ENCODE measurements at regions not wholly inside any gene's neighbourhood (a gene's known extent, or its start where the extent isn't known, plus 50 kb on each side); places are given as distances from the start of the nearest gene placed in this dataset.

DNA sequence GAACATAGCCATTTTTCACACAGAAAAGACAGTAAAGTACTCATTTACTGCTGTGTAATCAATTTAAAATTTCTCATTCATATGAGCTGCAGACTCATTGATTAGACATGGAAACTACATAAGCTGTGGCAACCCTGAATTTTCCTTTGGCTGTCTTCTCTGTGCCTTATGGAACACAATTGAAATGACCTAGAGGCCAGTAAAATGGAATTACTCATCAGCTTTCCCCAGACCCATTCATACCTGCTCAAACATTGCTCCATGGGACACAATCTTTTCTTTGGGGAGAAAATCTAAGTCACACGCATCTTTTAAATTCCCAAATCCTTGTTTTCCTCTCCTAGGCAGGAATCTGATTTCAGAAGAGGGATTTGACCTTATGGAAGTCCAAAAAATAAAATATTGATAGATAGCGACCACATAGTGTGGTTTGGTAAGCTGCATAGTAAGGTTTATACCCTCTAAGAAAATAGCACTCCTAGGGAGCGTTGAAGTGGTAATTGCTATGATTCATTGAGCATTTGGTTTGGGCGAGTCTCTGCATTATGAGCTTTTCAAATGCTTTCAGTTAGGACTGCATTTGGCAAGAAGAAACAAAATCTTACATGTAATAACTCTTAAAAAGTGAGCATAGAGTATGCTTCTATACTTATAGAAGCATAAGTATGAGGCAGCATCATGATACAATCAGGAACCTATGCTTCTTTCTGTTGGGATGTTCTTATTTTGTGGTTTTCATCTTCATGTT is 243.4 kb upstream of the GADL1 start:
- TF ChIP-seq, protein P1, sequence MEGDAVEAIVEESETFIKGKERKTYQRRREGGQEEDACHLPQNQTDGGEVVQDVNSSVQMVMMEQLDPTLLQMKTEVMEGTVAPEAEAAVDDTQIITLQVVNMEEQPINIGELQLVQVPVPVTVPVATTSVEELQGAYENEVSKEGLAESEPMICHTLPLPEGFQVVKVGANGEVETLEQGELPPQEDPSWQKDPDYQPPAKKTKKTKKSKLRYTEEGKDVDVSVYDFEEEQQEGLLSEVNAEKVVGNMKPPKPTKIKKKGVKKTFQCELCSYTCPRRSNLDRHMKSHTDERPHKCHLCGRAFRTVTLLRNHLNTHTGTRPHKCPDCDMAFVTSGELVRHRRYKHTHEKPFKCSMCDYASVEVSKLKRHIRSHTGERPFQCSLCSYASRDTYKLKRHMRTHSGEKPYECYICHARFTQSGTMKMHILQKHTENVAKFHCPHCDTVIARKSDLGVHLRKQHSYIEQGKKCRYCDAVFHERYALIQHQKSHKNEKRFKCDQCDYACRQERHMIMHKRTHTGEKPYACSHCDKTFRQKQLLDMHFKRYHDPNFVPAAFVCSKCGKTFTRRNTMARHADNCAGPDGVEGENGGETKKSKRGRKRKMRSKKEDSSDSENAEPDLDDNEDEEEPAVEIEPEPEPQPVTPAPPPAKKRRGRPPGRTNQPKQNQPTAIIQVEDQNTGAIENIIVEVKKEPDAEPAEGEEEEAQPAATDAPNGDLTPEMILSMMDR (IDR thresholded peaks at IDR 0.05; ENCODE audit: insufficient read depth, low read depth, low read length): no peak
- no peak for DNase-seq (ENCODE audit: low read depth)
- H3K4me3 ChIP-seq (ENCODE audit: low read depth, low read length): no peak overlapping the region

GRCh38 chr3:31140470-31140869 is 246.0 kb upstream of the GADL1 start:
- DNase-seq (ENCODE audit: low read depth): no peak
- TF ChIP-seq, protein P1 (IDR thresholded peaks at IDR 0.05; ENCODE audit: insufficient read depth, low read depth, low read length): no peak
- H3K4me3 ChIP-seq (ENCODE audit: low read depth, low read length): no peak overlapping the region

DNA sequence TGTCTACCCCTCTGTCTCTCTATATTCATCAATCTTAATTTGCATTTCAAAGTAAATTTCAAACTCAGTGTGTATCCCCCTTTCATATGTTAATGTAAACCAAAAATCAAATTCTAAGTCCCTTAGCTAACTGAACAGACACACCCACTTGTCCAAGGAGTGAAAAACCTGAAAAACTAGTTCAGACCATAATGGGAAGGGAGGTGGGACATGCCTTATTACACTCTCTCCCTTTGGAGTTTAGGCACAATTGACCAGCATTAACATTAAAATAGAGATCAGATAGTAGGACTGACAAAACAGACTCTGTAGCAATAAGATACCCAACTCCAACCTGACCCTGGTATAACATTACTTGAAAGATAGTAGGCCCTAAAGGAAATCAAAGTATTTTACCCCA is 247.7 kb upstream of the GADL1 start:
- TF ChIP-seq, protein P1 (IDR thresholded peaks at IDR 0.05; ENCODE audit: insufficient read depth, low read depth, low read length): no peak
- no peak overlapping the region for H3K4me3 ChIP-seq (ENCODE audit: low read depth, low read length)
- no peak for DNase-seq (ENCODE audit: low read depth)

DNA sequence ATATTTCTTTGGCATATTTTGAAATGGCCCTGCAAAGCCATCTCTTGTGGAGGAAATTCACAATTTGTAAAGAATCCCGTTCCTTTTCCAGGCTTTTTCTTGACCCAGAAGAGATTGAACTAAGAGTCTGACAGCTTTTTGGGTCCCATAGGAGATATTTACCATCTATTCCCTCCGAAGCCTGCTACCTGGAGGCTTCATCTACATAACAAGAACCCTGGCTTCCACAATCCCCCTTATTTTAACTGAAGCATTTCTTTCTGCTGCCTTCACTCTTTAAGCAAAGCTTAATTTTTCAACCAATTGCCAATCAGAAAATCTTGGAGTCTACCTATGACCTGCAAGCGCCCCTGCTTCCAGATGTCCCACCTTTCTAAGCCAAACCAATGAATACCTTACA is 248.1 kb upstream of the GADL1 start:
- DNase-seq (ENCODE audit: low read depth): no peak
- H3K4me3 ChIP-seq (ENCODE audit: low read depth, low read length): no peak overlapping the region
- TF ChIP-seq, protein P1 (IDR thresholded peaks at IDR 0.05; ENCODE audit: insufficient read depth, low read depth, low read length): no peak

DNA sequence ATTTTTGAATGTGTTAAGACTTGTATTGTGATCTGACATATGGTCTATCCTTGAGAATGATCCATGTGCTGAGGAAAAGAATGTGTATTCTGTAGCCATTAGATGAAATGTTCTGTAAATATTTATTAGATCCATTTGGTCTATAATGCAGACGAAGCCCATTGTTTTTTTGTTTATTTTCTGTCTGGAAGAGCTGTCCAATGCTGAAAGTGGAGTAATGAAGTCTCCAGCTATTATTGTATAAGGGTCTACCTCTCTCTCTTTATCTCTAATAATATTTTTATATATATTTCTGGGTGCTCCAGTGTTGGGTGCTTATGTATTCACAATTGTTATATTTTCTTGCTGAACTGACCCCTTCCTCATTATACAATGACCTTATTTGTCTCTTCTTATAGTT is 250.6 kb upstream of the GADL1 start:
- no peak overlapping the region for H3K4me3 ChIP-seq (ENCODE audit: low read depth, low read length)
- DNase-seq (ENCODE audit: low read depth): no peak
- TF ChIP-seq, protein P1 (IDR thresholded peaks at IDR 0.05; ENCODE audit: insufficient read depth, low read depth, low read length): no peak

GRCh38 chr3:31147550-31147949 is 253.1 kb upstream of the GADL1 start:
- TF ChIP-seq, protein P1 (IDR thresholded peaks at IDR 0.05; ENCODE audit: insufficient read depth, low read depth, low read length): no peak
- DNase-seq (ENCODE audit: low read depth): no peak

More at GRCh38 chr3:31147550-31147949, 253.1 kb upstream of the GADL1 start:
- H3K4me3 ChIP-seq (ENCODE audit: low read depth, low read length): no peak overlapping the region
